Erythroblast (primary cell): ENCODE measurements at regions not wholly inside any gene's neighbourhood (a gene's known extent, or its start where the extent isn't known, plus 50 kb on each side); places are given as distances from the start of the nearest gene placed in this dataset.
A peak's percentile ranks its signal among the peaks of the same experiment; 100 is the strongest.

Source experiments
- DNase-seq, 2 experiments: peaks; one replicate each; lab custom pipeline; 2025; lab: John Stamatoyannopoulos, UW
- GATA1 ChIP-seq: IDR thresholded peaks from 2 replicates; pipeline ENCODE4 v1.6.1; 2011; ENCODE audit warnings: low read depth, mild to moderate bottlenecking, control low read depth, low read length, moderate library complexity
- POLR2A ChIP-seq: IDR thresholded peaks from 2 replicates; pipeline ENCODE4 v1.6.1; 2011; ENCODE audit warnings: mild to moderate bottlenecking, low read length

DNA sequence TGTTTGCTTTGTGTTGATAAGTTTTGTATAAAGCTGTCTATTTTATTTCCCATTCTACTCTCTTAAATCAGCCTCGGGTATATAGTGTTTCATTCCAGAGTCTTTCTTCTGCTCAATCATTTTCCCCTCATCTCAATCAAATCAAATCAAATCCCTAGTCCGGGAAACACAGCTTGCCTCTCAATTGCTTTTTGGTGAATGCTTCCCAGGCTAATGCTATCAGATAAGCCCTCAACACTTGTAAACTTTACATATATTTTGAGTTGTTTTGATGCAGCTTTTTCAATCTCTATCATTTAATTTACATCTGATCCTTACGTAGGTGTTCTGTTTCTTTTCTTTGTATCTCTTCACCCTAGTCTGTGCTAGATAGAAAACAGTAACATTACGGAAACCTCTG lies 416.7 kb upstream of the PDE3A start:
- TF ChIP-seq POLR2A (no peak), GATA1 (no peak)
- DNase-seq = no peak

- DNase-seq = no peak
- no peak for TF ChIP-seq POLR2A
- TF ChIP-seq GATA1 = no peak
These were observed 414.6 kb upstream of the PDE3A start for GRCh38 chr12:19953734-19954133.

DNA sequence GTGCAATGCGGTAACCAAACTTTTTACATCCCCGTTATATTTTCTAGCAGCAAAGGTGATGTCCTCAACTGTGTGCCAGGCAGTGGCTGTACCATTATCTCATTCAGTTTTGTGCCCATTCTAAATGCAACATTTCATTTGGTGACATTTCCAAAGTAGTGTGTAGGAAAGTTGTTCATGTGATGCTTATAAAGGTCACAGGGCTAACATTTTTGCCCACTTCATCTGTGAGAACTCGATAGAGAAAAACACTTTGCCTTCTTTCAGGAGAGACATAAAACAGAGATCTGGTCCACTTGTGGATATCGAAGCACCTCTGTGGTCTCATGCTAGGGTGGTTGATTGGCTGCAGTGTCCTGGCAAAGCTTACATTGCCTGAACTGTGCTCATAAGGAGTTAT lies 414.2 kb upstream of the PDE3A start:
- no peak for TF ChIP-seq GATA1
- DNase-seq = no peak

DNA sequence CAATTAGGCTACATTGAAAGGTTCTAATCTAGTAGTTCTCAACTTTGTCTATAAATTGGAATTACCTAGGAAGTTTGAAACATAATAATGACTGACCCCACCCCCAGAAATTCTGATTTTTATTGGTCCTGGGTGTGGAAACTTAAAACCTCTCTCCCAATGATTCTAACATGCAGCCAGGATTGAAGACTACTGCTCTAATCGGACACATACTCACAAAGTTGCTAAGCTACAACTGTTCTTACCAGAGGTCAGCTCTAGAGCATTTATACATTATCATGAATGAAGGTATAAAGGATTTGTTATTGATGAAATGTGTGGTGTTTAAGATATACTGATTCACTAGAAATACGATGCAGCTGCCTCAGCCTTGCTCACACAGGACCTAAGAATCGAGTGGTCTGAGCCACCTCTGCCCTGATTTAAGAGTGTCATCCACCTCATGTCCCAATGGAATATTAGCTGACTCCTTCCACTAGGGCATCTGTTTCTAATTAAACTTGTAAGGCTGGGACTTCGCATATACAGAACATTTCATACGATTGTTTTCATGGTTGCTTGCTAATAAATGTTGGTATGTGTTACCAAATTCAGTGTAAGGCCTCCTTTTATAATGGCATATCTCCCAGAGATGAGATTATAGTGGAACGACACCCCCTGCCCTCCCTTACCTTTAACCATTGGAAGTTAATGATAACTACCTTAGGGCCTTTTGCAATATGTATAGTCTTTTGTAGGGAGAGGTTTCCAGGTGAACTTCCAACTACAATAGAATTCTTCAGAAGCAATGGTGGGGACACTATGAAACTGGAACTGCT lies 410.8 kb upstream of the PDE3A start:
- DNase-seq = no peak
- TF ChIP-seq GATA1 (no peak), POLR2A (no peak)

DNA sequence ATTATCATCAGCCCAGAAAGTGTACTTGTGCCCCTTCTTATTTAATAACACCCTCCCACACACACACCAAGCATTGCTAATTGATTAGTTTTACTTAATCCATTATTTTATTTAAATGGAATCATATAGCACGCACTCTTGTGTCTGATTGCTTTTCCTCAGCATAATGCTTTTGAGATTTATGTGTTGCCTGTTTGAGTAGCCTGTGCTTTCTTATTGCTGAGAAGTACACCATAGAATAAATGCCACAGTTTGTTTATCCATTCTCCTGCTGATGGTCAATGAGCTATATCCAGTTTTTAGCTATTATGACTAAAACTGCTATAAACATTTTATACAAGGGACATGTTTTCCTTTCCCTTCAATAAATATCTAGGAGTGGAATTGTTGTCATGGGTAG lies 409.9 kb upstream of the PDE3A start:
- DNase-seq = no peak
- TF ChIP-seq GATA1 (no peak), POLR2A (no peak)

GRCh38 chr12:19959353-19959752 lies 409.0 kb upstream of the PDE3A start:
- TF ChIP-seq GATA1 (no peak), POLR2A (no peak)
- no peak for DNase-seq

GRCh38 chr12:19960527-19960926 lies 407.8 kb upstream of the PDE3A start:
- no peak for TF ChIP-seq POLR2A
- TF ChIP-seq GATA1 = no peak
- DNase-seq = no peak

DNA sequence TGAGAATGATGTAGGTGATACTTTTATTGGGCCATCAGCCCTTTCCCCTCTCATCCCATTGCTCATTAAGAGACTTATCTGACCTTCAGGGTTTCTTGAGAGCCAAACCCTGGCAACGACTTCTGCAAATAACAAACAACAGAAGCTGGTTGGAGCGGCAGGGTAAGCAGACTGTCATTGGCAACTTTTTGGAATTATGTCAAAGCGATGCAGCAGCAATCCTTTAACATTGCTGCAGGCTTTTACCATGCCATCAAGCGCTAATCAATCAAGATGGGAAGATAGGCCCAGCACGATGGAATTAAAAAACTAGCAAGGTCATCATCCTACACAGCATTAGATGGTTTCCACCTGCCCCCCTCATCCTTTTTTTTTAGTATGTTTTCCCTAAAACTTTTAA lies 406.1 kb upstream of the PDE3A start:
- TF ChIP-seq GATA1 (no peak), POLR2A (no peak)
- no peak for DNase-seq

DNA sequence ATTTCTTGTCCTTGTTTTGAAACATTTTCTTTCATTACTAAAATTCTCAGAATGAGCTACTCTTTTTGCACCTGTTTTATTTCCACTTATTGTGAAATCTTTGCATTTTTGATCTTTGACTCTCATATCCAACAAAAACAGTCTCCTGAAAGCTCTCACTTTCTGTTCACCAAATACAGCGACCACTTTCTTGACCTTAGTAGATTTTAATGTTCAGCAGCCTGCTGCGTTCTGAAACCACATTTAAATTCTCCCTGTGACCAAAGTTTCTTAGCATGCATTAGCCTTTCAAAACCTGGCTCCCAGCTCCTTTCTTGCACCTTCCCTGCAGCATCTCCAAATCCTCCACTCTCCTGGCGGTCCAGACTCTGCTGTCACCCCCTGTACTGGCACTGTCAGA lies 404.4 kb upstream of the PDE3A start:
- no peak for DNase-seq
- no peak for TF ChIP-seq POLR2A
- no peak for TF ChIP-seq GATA1

DNA sequence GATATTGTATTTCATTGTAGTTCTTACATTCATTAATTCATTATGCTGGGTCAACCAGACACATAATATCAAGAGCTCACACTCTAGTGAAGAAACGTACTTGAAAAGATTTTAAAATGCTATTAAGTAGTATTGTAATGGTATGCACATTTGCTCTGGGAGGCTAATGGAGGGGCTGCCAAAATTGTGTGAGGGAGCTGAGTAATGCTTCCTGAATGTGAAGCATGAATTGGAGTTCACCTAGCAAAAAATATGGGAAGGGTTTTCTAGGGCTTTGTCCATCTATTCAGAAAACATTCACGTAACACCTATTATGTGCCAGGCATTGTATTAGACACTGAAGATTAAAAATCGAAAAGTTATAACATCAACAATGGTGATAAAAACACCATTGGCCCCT lies 403.8 kb upstream of the PDE3A start:
- no peak for DNase-seq
- TF ChIP-seq POLR2A = no peak
- TF ChIP-seq GATA1 = no peak

DNA sequence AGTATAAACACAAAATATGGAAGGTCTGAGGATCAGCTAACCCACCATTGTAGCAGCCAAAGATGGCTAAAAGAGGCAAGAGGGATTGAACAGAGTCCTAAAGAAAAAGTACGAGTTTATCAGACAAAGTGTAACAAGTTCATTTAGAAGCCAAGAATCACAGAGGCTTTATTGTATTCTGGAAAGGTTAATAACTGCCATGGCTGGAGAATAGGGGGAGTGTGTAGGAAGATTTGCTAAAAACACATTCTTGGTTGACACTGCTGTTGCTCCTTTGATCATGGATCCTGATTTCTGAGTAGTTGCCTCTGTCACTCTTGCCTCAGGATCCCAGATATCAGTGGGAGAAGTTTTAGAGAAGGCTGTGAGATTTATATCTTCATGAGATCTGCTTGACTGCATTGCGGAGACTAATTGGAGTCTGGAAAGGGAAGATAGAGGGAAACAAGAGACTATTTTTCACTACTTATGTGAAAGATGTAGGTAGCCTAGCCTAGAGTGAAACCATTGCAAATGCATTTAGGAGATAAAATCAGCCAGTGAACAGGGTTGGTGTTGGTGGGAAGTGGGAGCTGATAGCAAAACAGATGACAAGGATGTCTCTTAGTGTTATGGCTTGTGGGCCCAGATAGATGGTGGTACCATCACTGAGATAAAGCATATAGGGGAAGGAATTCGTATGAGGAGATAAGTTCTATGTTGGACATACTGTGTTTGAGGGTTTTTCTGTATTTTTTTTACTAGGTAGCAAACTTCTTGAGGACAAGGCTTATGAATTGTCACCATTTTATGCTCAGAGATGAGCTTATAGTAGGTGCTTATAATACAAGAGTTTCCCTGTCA lies 402.9 kb upstream of the PDE3A start:
- peak in 1 of 2 experiments; percentile 17 for DNase-seq
- TF ChIP-seq GATA1 (no peak), POLR2A (no peak)

DNA sequence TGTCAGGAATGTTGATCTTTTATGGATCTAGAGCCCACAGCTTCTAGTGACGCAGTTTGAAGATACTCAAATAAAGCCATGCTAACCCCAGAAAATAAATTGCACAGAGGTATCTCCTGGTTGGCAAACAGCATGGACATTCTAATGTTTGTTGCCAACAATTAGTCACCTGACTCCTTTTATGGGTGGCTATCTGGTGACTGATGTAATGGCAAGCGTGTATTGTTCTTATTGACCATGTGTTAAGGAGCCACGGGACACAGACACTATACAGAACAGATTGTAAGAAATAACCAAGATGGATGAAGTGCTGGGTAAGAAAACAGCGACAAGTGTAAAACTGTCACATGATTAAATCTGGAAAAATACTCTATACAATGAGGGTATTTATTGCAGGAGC lies 401.3 kb upstream of the PDE3A start:
- TF ChIP-seq POLR2A = no peak
- TF ChIP-seq GATA1 = no peak
- DNase-seq = no peak

GRCh38 chr12:19967431-19967830 lies 400.9 kb upstream of the PDE3A start:
- TF ChIP-seq POLR2A (no peak), GATA1 (no peak)
- DNase-seq = no peak

DNA sequence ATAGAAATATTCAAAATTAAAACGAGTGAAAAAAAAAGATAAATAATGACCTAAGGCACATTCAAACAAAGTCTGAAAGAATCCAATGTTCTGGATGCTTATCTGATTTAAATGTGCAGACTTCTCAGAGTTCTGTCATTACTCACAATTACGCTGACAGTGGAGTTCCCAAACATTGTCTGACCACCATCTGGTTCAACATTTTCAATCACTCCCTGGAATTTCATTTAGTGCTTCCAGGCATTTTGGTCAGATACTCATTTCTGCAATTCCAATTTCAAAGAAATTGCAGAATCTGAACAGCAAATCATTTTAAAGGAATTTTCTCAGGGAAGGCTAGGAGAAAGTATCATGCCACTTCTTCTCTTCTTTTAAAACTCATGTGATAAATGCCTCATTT lies 398.2 kb upstream of the PDE3A start:
- TF ChIP-seq GATA1 (no peak), POLR2A (no peak)
- DNase-seq = no peak
